ENCODE measurements at regions not wholly inside any gene's neighbourhood (a gene's known extent, or its start where the extent isn't known, plus 50 kb on each side); places are given as distances from the start of the nearest gene placed in this dataset.

- DNase-seq (ENCODE audit: low spot score) = peak; percentile 42
These were observed 1395.8 kb downstream of the EFNB2 start for GRCh38 chr13:105139380-105140285.

GRCh38 chr13:105139048-105139379 is 1396.4 kb downstream of the EFNB2 start:
- DNase-seq (ENCODE audit: low spot score) = no peak

DNA sequence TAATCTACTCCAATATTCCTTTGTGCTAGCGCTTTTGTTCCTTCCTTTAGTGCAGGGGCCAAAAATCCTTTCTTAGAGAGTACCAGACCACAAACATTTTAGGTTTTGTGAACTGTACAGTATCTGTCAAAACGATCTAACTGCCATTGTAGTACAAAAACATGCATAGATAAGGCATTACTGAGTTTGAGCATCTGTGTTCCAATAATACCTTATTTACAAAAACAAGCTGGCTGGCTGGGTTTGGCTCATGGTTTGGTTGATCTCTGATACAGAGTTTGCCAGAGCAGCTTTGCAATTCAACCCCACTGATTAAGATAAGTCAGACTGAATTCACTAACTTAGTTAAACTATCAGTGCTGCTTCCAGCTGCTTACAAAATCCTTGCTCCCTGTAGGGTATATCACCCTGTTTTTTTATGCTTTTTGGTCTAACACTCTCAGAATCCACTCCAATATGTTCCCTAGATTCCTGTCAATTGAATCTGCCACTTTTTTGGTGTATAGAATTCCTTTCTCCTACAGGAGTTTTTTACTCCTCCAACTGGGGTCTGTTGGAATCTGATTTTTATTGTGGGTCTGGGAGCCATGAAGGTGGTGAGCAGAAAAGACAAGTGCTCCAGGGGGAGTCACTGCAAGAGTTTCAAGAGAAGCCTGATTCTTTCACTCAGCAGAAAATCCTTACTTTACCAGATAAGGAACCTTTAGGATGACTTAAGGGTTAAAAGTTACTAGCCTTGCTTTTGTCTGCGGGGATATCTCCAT is 1399.4 kb downstream of the EFNB2 start:
- DNase-seq (ENCODE audit: low spot score) = no peak

DNA sequence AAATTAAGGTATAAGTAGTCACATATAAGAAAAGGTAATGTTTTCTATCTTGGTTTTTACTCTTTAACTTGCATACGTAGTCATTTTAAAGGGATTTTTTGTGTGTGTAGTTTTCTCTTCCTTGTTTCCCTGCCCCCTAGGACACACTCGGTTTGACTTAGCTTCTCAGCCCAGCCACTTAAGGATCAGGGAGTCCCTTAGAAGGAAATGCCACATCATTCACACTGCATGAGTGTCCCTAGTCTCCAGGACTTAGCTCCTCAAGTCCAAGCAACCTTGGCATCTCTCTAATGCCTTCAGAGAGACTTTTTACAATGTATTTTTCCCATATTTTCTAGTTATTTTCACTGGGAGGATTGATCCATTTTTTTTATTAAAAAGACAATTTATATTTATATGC is 1407.7 kb downstream of the EFNB2 start:
- DNase-seq (ENCODE audit: low spot score) = no peak

GRCh38 chr13:105121221-105121620 is 1414.2 kb downstream of the EFNB2 start:
- no peak for DNase-seq (ENCODE audit: low spot score)

DNA sequence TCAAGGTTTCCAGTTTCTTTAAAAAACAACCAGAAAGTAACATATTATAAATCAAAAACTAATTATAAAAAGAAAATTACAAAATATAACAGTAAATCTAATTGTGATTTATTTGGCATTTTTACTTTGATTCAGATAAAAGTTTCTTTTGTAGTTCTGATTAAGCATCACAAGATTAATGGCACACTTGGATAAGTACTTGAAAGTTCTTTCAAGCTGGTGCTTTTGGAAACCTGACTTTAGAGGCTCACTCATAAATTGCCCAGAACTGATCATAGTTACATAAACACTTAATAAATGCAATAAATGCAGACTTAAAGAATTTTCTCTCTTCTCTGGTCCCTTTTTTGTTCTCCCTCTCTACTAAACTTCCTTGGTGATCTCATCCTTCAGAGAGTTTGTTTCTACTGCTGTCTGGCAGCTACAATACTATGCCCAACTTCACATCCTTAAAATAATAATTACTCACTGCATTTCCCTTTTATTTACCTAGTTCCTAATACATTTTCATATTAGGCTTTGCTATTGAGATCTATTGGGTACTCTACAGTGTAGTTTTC is 1417.0 kb downstream of the EFNB2 start:
- DNase-seq (ENCODE audit: low spot score) = no peak

- DNase-seq (ENCODE audit: low spot score) = no peak
These were observed 1418.5 kb downstream of the EFNB2 start for GRCh38 chr13:105116966-105117365.

DNA sequence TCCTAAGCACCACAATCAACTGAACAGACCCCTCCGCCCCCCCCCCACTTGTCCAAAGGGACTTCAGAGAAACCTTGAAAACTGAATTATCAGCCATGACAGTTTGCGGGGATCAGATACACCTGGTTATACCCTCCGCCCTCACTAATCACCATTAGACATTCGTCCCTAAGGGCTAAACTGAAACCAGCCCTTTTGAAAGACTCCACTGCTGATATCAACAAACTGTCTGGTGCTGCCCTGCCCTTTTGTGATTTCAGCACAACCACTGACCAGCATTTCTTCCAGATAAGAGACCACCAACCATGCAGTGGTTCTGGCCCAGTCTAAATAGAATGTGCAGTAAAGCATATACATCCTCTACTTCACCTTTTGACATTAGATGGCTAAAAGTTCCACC is 1422.9 kb downstream of the EFNB2 start:
- DNase-seq (ENCODE audit: low spot score) = no peak

- no peak for DNase-seq (ENCODE audit: low spot score)
These were observed 1427.7 kb downstream of the EFNB2 start for GRCh38 chr13:105107781-105108180.

DNA sequence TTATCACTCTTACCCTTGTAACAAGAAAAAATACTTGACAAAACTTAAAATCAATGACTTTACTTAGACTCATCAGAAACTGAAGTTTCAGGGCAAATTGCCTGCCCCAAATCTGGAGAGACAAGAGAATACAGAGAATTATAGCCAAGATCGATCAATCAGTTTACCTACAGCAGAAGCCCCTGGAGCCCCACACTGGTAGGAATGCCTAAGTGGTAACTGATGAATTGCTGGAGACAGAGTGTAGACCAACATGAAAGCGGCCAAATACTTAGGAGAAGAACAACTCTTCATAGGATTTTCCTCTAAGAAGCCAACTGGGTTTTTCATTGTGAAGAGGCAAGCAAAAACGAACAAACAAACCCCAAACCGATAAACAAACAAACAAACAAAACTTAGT is 1430.0 kb downstream of the EFNB2 start:
- no peak for DNase-seq (ENCODE audit: low spot score)

GRCh38 chr13:105097521-105097920 is 1437.9 kb downstream of the EFNB2 start:
- no peak for DNase-seq (ENCODE audit: low spot score)

DNA sequence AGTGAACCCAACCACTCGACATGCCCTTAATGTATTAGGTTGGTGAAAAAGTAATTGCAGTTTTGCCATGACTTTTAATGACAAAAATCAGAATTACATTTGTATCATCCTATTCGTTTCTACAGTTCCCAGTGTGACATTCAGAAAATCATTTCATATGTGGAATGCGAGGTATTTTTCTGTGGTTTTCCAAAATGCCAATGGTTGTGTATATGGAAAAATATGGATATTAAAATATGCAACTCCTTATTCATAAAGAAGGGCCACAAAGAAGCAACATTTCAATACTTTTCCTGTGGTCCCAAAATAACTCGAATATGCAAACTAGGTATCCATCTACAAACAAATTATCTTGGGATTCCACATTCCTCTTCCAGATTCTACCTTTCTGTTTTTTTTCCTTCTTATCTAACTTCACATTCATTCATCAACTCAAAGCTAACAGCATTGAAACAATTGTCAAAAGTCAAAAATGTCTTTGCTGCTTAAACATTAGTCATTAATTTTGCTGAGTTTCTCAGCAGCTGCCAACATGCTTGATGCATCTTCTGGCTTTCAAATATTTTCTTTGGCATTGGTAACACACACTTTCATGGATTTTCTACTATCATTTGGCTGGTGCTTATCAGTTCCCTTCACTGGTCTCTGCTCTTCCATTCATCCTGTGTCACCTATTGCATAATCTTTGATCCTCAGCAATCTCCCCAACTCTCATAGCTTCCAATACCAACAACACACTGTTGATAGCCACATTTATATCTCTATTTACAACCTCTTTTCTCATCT is 1445.4 kb downstream of the EFNB2 start:
- DNase-seq (ENCODE audit: low spot score) = no peak

GRCh38 chr13:105087945-105088344 is 1447.5 kb downstream of the EFNB2 start:
- DNase-seq (ENCODE audit: low spot score) = no peak

DNA sequence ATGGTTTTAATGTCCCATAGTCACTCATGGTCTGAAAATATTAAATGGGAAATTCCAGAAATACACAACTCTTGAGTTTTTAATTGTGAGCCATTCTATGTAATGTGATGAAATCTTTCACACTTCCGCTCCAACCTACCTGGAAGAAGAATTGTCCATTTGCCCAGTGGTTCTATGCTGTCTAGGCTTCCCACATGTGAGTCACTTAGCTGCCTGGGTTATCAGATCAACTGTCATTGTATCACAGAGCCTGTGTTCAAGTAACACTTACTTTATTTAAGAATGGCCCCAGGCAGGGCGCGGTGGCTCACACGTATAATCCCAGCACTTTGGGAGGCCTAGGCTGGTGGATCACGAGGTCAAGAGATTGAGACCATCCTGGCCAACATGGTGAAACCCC is 1450.5 kb downstream of the EFNB2 start:
- DNase-seq (ENCODE audit: low spot score) = no peak

DNA sequence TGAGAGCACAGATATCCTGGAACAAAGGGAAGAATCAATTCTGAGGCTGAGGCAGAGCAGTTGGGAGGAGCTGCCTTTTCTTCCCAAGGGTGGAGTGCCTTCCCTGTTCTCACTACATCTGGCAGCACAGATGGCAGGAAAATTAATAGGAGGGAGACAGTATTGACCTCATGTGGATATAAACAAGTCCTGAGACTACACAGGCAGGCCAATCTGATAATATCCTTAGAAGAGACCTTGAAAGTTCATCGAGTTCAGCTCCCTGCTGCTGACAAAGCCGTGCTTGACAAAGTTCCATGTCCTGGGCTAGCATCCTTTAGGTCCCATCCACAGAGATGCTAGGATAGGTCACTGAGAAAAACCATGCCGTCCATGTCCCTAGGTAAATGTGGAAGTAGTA is 1451.5 kb downstream of the EFNB2 start:
- no peak for DNase-seq (ENCODE audit: low spot score)

- no peak for DNase-seq (ENCODE audit: low spot score)
These were observed 1460.7 kb downstream of the EFNB2 start for GRCh38 chr13:105074755-105075154.

DNA sequence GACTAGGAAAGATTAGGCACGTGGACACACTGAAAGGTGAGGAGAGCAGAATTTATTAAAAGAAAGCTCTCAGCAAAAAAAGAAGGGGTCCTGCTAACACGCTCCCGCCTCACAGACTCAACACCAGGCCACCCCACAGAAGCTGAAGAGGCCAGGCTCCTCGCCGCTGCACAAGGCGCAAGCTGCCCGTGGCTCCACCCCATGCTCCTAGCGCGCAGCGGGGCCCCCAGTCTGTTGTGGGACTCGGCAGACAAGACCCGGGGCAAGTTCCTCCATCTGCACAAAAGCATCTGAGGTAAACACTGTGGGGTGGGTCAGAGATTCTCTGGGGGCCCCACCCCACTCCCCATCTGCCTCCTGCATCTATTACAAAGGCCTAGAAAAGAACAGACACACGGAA is 1462.4 kb downstream of the EFNB2 start:
- no peak for DNase-seq (ENCODE audit: low spot score)

DNA sequence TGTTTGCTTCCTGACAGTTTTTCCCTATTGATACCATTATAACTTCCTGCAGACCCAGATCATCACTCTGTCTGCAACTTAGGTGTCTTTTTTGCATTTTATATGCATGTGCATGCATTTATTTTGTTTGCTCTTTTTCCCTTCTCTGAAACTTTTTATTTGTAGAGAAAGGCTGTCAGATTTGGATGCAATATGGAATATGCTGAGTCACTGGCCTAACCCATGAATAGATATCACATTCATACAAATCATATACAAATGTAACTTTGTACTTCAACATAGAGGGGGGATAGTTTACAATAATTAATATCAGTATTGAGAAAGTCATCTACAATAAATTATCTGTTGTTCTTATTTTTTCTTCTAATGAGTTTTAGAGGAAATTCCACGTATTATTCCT is 1465.0 kb downstream of the EFNB2 start:
- DNase-seq (ENCODE audit: low spot score) = no peak

GRCh38 chr13:105069106-105069505 is 1466.4 kb downstream of the EFNB2 start:
- no peak for DNase-seq (ENCODE audit: low spot score)

DNA sequence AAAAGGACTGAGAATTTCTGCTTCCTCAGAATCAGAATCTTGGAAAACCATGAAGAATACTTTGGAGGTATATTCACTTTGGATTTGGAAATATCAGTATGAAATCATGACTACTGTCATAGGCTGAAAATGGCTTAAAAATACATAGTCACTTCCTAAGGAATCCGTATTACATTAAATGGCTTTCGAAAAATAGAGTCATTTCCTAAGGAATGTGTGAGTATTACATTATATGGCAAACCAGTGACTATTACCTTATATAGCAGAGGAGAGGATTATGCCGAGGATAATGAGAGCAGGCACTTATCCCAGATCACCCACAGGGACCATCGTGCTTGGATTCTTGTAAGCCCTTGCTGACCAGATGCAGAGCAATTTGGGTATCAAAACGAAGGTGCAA is 1471.8 kb downstream of the EFNB2 start:
- no peak for DNase-seq (ENCODE audit: low spot score)

- DNase-seq (ENCODE audit: low spot score) = no peak
These were observed 1475.7 kb downstream of the EFNB2 start for GRCh38 chr13:105059786-105060185.

DNA sequence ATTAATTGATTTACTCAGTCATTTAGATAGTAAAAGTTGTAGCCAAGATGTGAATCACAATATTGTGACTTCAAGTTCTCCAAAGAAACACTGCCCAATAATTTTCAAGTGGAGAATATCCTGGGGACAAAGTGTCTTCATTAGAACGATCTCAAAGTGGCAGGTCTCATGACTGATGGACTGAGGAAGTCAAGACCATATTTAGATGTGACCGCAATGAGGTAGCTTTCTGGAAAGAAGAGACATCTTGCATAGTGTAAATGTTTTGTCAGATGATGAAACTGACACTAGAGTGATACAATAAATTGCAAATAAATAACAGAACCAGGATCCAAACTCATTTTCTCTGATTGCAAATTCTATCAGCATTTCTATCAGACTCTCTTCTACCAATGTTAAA is 1476.9 kb downstream of the EFNB2 start:
- no peak for DNase-seq (ENCODE audit: low spot score)
